IMR-90 (cell line): ENCODE measurements at regions not wholly inside any gene's neighbourhood (a gene's known extent, or its start where the extent isn't known, plus 50 kb on each side); places are given as distances from the start of the nearest gene placed in this dataset.

Experiments used
- ATAC-seq: fragments of 200-7000 bp; cut with Tn5 transposase; 2 replicates; pipeline ENCODE4 v1.9.1; 2020; ENCODE audit warnings: low read depth, mild to moderate bottlenecking, moderate library complexity
- BruUV-seq: library from RNA; stranded (reverse); fragments of 400-500 nt; replicated peaks from 2 replicates; lab custom pipeline; 2021; lab: Mats Ljungman, UMichigan
- CTCF ChIA-PET: fragments of 300-600 bp; formaldehyde crosslinking; extraction: SDS; loops from one replicate; lab custom pipeline; 2021; ENCODE audit warnings: antibody characterized with exemption; lab: Yijun Ruan, JAX
- POLR2A ChIA-PET: fragments of 300-600 bp; sonication (Branson Sonifier 250); formaldehyde crosslinking; loops from one replicate; lab custom pipeline; 2022; ENCODE audit warnings: antibody characterized with exemption; ENCODE audit not compliant: unreplicated experiment; lab: Charles Lee
- DNase-seq: peaks from one replicate; pipeline ENCODE4 v3.0.0; 2013
- H2AFZ ChIP-seq: replicated peaks from 2 replicates; pipeline ENCODE3; 2013; ENCODE audit warnings: low read length, mild to moderate bottlenecking; ENCODE audit not compliant: poor library complexity
- H2AK5ac ChIP-seq: 2 replicates; pipeline ENCODE4 v1.6.1; 2013; ENCODE audit warnings: low read depth, low read length, inconsistent platforms
- H2AK9ac ChIP-seq: replicated peaks from 2 replicates; pipeline ENCODE3; 2013; ENCODE audit warnings: mild to moderate bottlenecking, low read depth, low read length, moderate library complexity; ENCODE audit not compliant: poor library complexity
- H2BK120ac ChIP-seq: 2 replicates; pipeline ENCODE4 v1.6.1; 2013; ENCODE audit warnings: low read depth, low read length, inconsistent platforms
- H2BK15ac ChIP-seq: 3 replicates; pipeline ENCODE4 v1.6.1; 2013; ENCODE audit warnings: low read depth, low read length, inconsistent platforms
- H2BK20ac ChIP-seq: 2 replicates; pipeline ENCODE4 v1.6.1; 2013; ENCODE audit warnings: low read depth, mild to moderate bottlenecking, inconsistent platforms, low read length, moderate library complexity
- H2BK5ac ChIP-seq: 2 replicates; pipeline ENCODE4 v1.6.1; 2013; ENCODE audit warnings: mild to moderate bottlenecking, low read depth, low read length, inconsistent platforms; ENCODE audit not compliant: poor library complexity, severe bottlenecking
- H3K14ac ChIP-seq: replicated peaks from 2 replicates; pipeline ENCODE4 v1.6.1; 2013; ENCODE audit warnings: low read depth, low read length, inconsistent platforms
- H3K18ac ChIP-seq: 2 replicates; pipeline ENCODE4 v1.6.1; 2013; ENCODE audit warnings: low read depth, low read length, control low read depth
- H3K23ac ChIP-seq: 2 replicates; pipeline ENCODE4 v1.6.1; 2013; ENCODE audit warnings: low read depth, low read length, inconsistent platforms
- H3K27ac ChIP-seq: 2 replicates; pipeline ENCODE4 v1.5.1; 2013; ENCODE audit warnings: mild to moderate bottlenecking, control low read depth, low read length; ENCODE audit not compliant: insufficient read depth
- H3K27me3 ChIP-seq: 2 replicates; pipeline ENCODE4 v1.6.1; 2013; ENCODE audit warnings: low read length; ENCODE audit not compliant: control insufficient read depth, insufficient read depth
- H3K36me3 ChIP-seq: 2 replicates; pipeline ENCODE4 v1.6.1; 2013; ENCODE audit warnings: low read length, mixed read lengths; ENCODE audit not compliant: control insufficient read depth, insufficient read depth
- H3K4ac ChIP-seq: 2 replicates; pipeline ENCODE4 v1.6.1; 2013; ENCODE audit warnings: low read depth, low read length, inconsistent platforms
- H3K4me1 ChIP-seq: 2 replicates; pipeline ENCODE4 v1.6.1; 2013; ENCODE audit warnings: low read length, mixed read lengths; ENCODE audit not compliant: control insufficient read depth, insufficient read depth
- H3K4me2 ChIP-seq: 2 replicates; pipeline ENCODE4 v1.6.1; 2013; ENCODE audit warnings: low read depth, mild to moderate bottlenecking, control low read depth, low read length, moderate library complexity
- H3K4me3 ChIP-seq: 2 replicates; pipeline ENCODE4 v1.5.1; 2013; ENCODE audit warnings: low read depth, mild to moderate bottlenecking, control low read depth, low read length, moderate library complexity; ENCODE audit not compliant: insufficient read depth
- H3K56ac ChIP-seq: 2 replicates; pipeline ENCODE4 v1.6.1; 2013; ENCODE audit warnings: low read length, inconsistent platforms; ENCODE audit not compliant: insufficient read depth; ENCODE audit errors: extremely low read depth
- H3K79me1 ChIP-seq, 2 experiments: 2 replicates each; pipeline ENCODE4 v1.6.1; 2013; ENCODE audit warnings: low read length in 2 of 2, inconsistent platforms in 1 of 2, low read depth in 1 of 2
- H3K9ac ChIP-seq: 2 replicates; pipeline ENCODE4 v1.6.1; 2013; ENCODE audit warnings: low read depth, low read length, control low read depth
- H3K9me1 ChIP-seq: 2 replicates; pipeline ENCODE4 v1.6.1; 2013; ENCODE audit warnings: low read length, inconsistent platforms; ENCODE audit not compliant: insufficient read depth
- H3K9me3 ChIP-seq: 2 replicates; pipeline ENCODE4 v1.6.1; 2013; ENCODE audit warnings: low read length; ENCODE audit not compliant: control insufficient read depth, insufficient read depth
- H4K20me1 ChIP-seq: 2 replicates; pipeline ENCODE4 v1.6.1; 2013; ENCODE audit warnings: low read length, inconsistent platforms; ENCODE audit not compliant: insufficient read depth
- H4K5ac ChIP-seq: 2 replicates; pipeline ENCODE4 v1.6.1; 2013; ENCODE audit warnings: mild to moderate bottlenecking, low read depth, low read length, control low read depth
- H4K8ac ChIP-seq, 2 experiments: 2 replicates each; pipeline ENCODE4 v1.6.1; 2013; ENCODE audit warnings: low read depth in 2 of 2, low read length in 2 of 2, control low read depth in 1 of 2, inconsistent platforms in 1 of 2
- H4K91ac ChIP-seq: 2 replicates; pipeline ENCODE4 v1.6.1; 2013; ENCODE audit warnings: low read depth, low read length, inconsistent platforms; ENCODE audit not compliant: insufficient read depth
- BHLHE40 ChIP-seq: fragments of 150-350 bp; IDR thresholded peaks from 2 replicates; pipeline ENCODE4 v1.6.1; 2016; ENCODE audit warnings: mild to moderate bottlenecking, low read depth, low read length
- CEBPB ChIP-seq: IDR thresholded peaks from 2 replicates; pipeline ENCODE4 v1.6.1; 2012; ENCODE audit warnings: low read depth, low read length, improper control_type of control experiment
- FOS ChIP-seq: fragments of 150-350 bp; IDR thresholded peaks from 2 replicates; pipeline ENCODE4 v1.6.1; 2016; ENCODE audit warnings: low read depth, low read length
- MAZ ChIP-seq: IDR thresholded peaks from 2 replicates; pipeline ENCODE4 v1.6.1; 2012; ENCODE audit warnings: low read depth, mild to moderate bottlenecking, low read length, improper control_type of control experiment, moderate library complexity, borderline replicate concordance
- RAD21 ChIP-seq: IDR thresholded peaks from 2 replicates; pipeline ENCODE4 v1.6.1; 2012; ENCODE audit warnings: low read length, improper control_type of control experiment
- WGBS, 2 experiments: methylation state at CpG; one replicate each; pipeline versions ENCODE4 v1.1.5 to v1.1.7; 2013; ENCODE audit warnings: missing lambda C conversion rate in 2 of 2; ENCODE audit not compliant: insufficient read length in 1 of 2; ENCODE audit errors: extremely low coverage in 2 of 2; 5-methylcytosine and 5-hydroxymethylcytosine counted together
- dilution Hi-C: fragments of 300-500 bp; cut with HindIII; formaldehyde crosslinking; loops from one replicate; pipeline ENCODE4 v1.14.3; 2018; ENCODE audit warnings: low sequenced_read_pairs; ENCODE audit not compliant: unreplicated experiment
- in situ Hi-C: fragments of 300-500 bp; cut with MboI; formaldehyde crosslinking; loops from 3 replicates; pipeline ENCODE4 v1.14.3; 2019; ENCODE audit warnings: low sequenced_read_pairs, inconsistent platforms, mixed read lengths
- intact Hi-C: fragments of 100-400 bp; cut with micrococcal nuclease; formaldehyde crosslinking; loops from 2 replicates; pipeline ENCODE4 v1.10.0; 2022

DNA sequence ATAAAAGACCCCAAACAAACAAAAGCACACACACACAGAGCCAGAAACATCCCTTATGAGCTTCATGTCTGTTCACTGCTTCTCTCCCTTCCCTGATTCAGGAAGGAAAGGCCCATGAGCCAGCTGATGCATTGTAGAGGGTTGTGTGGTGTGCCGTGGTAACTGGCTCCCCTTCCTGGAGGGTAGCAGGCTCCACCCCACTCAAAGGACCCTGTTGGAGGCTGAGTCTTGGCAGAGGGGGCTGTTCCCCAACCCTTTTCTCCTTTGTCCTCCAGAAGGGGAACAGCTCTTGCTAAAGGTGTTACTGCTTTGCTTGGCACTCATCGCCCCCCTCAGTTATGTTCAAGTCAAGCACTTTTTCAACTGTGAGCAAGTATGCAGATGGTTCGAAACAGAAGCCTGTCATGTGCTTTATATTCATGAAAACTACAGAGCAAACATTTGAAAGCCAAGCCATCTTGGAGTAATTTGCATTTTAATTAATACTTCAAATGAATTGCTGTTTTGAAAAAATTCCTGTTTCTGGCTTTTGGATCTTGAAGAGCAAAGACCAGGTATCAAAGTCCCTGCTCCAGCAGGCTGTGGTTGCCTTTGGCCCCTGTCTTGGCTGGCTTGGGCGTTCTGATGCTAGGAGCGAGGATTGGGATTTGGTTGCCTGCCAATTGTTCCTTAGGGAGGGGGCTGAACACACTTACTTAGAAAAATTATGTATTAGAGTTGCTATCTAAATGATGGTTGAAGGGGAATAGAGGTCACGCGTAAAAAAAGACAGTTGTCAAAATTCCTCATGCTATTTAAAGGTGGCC is 267.8 kb downstream of the TSN start:
- no peak overlapping the region for H4K5ac ChIP-seq
- H4K8ac ChIP-seq, result no peak overlapping the region
- no peak overlapping the region for H3K9ac ChIP-seq
- in situ Hi-C loops (no loop called here), dilution Hi-C loops (no loop called here), intact Hi-C loops (no loop called here)
- H3K9me1 ChIP-seq, result no peaks in the 10 kb centered on the region
- no peak overlapping the region for H3K14ac ChIP-seq
- H3K79me1 ChIP-seq, result no peaks in the 10 kb centered on the region
- H3K4me1 ChIP-seq, result peaks cover 5% of the 10 kb centered on the region
- ATAC-seq (no peak), DNase-seq (no peak)
- WGBS, 2 experiments, result 83% methylated on average over 1 of the region's 7 CpGs; no CpG with 5 or more reads in 1 of the 2 experiments
- BruUV-seq, result no TSS peak
- H3K56ac ChIP-seq, result no peak overlapping the region
- no peak overlapping the region for H2AFZ ChIP-seq
- no peak overlapping the region for H2BK20ac ChIP-seq
- no peaks in the 10 kb centered on the region for H3K36me3 ChIP-seq
- H3K27me3 ChIP-seq, result peaks cover 8% of the 10 kb centered on the region
- no peak overlapping the region for H2AK9ac ChIP-seq
- H2BK5ac ChIP-seq, result no peak overlapping the region
- no peak overlapping the region for H2AK5ac ChIP-seq
- H3K4ac ChIP-seq, result no peak overlapping the region
- no peak overlapping the region for H3K23ac ChIP-seq
- H2BK15ac ChIP-seq, result no peak overlapping the region
- H3K4me2 ChIP-seq, result no peak overlapping the region
- H3K9me3 ChIP-seq, result no peaks in the 10 kb centered on the region
- H3K4me3 ChIP-seq, result no peak overlapping the region
- ChIA-PET POLR2A (no interaction called here), CTCF (no interaction called here)
- H2BK120ac ChIP-seq, result no peak overlapping the region
- no peak overlapping the region for H3K27ac ChIP-seq
- no peaks in the 10 kb centered on the region for H4K20me1 ChIP-seq
- H3K18ac ChIP-seq, result no peak overlapping the region
- no peak overlapping the region for H4K91ac ChIP-seq
- TF ChIP-seq MAZ, result no peak
- no peak for TF ChIP-seq RAD21
- TF ChIP-seq BHLHE40, result no peak
- no peak for TF ChIP-seq CEBPB
- TF ChIP-seq FOS, result no peak
